HCT116 (cell line): ENCODE measurements at regions not wholly inside any gene's neighbourhood (a gene's known extent, or its start where the extent isn't known, plus 50 kb on each side); places are given as distances from the start of the nearest gene placed in this dataset.

Experiments used
- ATAC-seq: fragments of 200-7000 bp; cut with Tn5 transposase; 2 replicates; pipeline ENCODE4 v1.9.1; 2020; ENCODE audit warnings: mild to moderate bottlenecking, moderate library complexity
- BruUV-seq: library from RNA; stranded (reverse); fragments of 400-500 nt; replicated peaks from 2 replicates; lab custom pipeline; 2021; lab: Mats Ljungman, UMichigan
- CTCF ChIA-PET: fragments of 300-600 bp; sonication (Branson Sonifier 250); formaldehyde crosslinking; loops from one replicate; lab custom pipeline; 2021; ENCODE audit warnings: antibody characterized with exemption; lab: Charles Lee
- POLR2A ChIA-PET: fragments of 300-600, 350-600 bp; sonication (Branson Sonifier 250); formaldehyde crosslinking; loops from one replicate; lab custom pipeline; 2021; ENCODE audit warnings: antibody characterized with exemption; lab: Charles Lee
- RAD21 ChIA-PET, 2 experiments: fragments of 300-600 bp; sonication (Branson Sonifier 250); formaldehyde crosslinking; loops; one replicate each; lab custom pipeline; 2023; ENCODE audit warnings: low total read pairs in 2 of 2; ENCODE audit not compliant: uncharacterized antibody in 2 of 2, unreplicated experiment in 2 of 2, low non-redundant PET in 1 of 2; lab: Charles Lee
- DNase-seq: peaks from one replicate; pipeline ENCODE4 v3.0.0-alpha.2; 2010; ENCODE audit warnings: low read depth, low spot score
- H2AFZ ChIP-seq: fragments of 200-600 bp; shearing (Covaris generic), sonication (generic); 2 replicates; pipeline ENCODE4 v1.6.1; 2017; ENCODE audit warnings: low read depth, mixed run types, mixed read lengths, antibody characterized with exemption, low read length; ENCODE audit not compliant: poor library complexity, severe bottlenecking
- H3K27ac ChIP-seq: 2 replicates; pipeline ENCODE4 v1.5.1; 2012; ENCODE audit warnings: low read depth, low read length
- H3K27me3 ChIP-seq: fragments of 200-600 bp; sonication (generic); 2 replicates; pipeline ENCODE4 v1.6.1; 2016; ENCODE audit warnings: mixed run types, low read length, mixed read lengths; ENCODE audit not compliant: insufficient read depth
- H3K36me3 ChIP-seq, 2 experiments: fragments of 200-500 bp in 1 of 2; fragments of 200-600 bp in 1 of 2; sonication (Bioruptor generic) in 1 of 2; sonication (generic) in 1 of 2; 2 replicates each; pipeline versions ENCODE4 v1.5.1 to v1.6.1; 2014 to 2016; ENCODE audit warnings: low read length in 2 of 2, inconsistent platforms in 1 of 2, mixed read lengths in 1 of 2, mixed run types in 1 of 2; ENCODE audit not compliant: insufficient read depth in 2 of 2, control insufficient read depth in 1 of 2
- H3K4me1 ChIP-seq, 2 experiments: fragments of 200-600 bp in 1 of 2; sonication (generic) in 1 of 2; 2 replicates each; pipeline versions ENCODE4 v1.5.1 to v1.6.1; 2012 to 2017; ENCODE audit warnings: low read length in 2 of 2, inconsistent platforms in 1 of 2, mild to moderate bottlenecking in 1 of 2, mixed read lengths in 1 of 2, mixed run types in 1 of 2, moderate library complexity in 1 of 2; ENCODE audit not compliant: insufficient read depth in 2 of 2, control insufficient read depth in 1 of 2
- H3K4me2 ChIP-seq: fragments of 200-600 bp; sonication (generic); 2 replicates; pipeline ENCODE4 v1.6.1; 2017; ENCODE audit warnings: mixed run types, low read length, mixed read lengths
- H3K4me3 ChIP-seq, 2 experiments: fragments of 200-600 bp in 1 of 2; sonication (generic) in 1 of 2; replicated peaks in 1 of 2; 2 replicates each; pipeline ENCODE4 v1.5.1; 2011 to 2016; ENCODE audit warnings: low read length in 2 of 2, control low read depth in 1 of 2, low read depth in 1 of 2, mild to moderate bottlenecking in 1 of 2, mixed read lengths in 1 of 2, mixed run types in 1 of 2
- H3K79me2 ChIP-seq: fragments of 200-600 bp; sonication (generic); 2 replicates; pipeline ENCODE4 v1.6.1; 2017; ENCODE audit warnings: mild to moderate bottlenecking, mixed run types, low read length, moderate library complexity, mixed read lengths; ENCODE audit not compliant: insufficient read depth
- H3K9ac ChIP-seq: fragments of 200-600 bp; sonication (generic); 2 replicates; pipeline ENCODE4 v1.6.1; 2016; ENCODE audit warnings: low read length, mixed read lengths
- H3K9me2 ChIP-seq: fragments of 200-600 bp; sonication (generic), shearing (Covaris generic); 2 replicates; pipeline ENCODE4 v1.6.1; 2017; ENCODE audit warnings: mixed run types, mild to moderate bottlenecking, moderate library complexity; ENCODE audit not compliant: insufficient read depth
- H3K9me3 ChIP-seq, 2 experiments: fragments of 200-500 bp in 1 of 2; fragments of 200-600 bp in 1 of 2; sonication (Bioruptor generic) in 1 of 2; sonication (generic) in 1 of 2; 2 replicates each; pipeline ENCODE4 v1.6.1; 2014 to 2017; ENCODE audit warnings: low read length in 2 of 2, mixed read lengths in 2 of 2, inconsistent platforms in 1 of 2, low read depth in 1 of 2, mild to moderate bottlenecking in 1 of 2, mixed run types in 1 of 2, moderate library complexity in 1 of 2; ENCODE audit not compliant: control insufficient read depth in 1 of 2, insufficient read depth in 1 of 2
- H4K20me1 ChIP-seq: fragments of 200-600 bp; sonication (generic), shearing (Covaris generic); 2 replicates; pipeline ENCODE4 v1.6.1; 2017; ENCODE audit warnings: mixed run types, mild to moderate bottlenecking, moderate library complexity; ENCODE audit not compliant: insufficient read depth
- CBX3 ChIP-seq: IDR thresholded peaks from 2 replicates; pipeline ENCODE4 v1.6.1; 2012; ENCODE audit warnings: low read depth
- CEBPB ChIP-seq: IDR thresholded peaks from 2 replicates; pipeline ENCODE4 v1.6.1; 2012; ENCODE audit warnings: low read depth
- EGR1 ChIP-seq: IDR thresholded peaks from 2 replicates; pipeline ENCODE4 v1.6.1; 2012; ENCODE audit warnings: low read depth
- ELF1 ChIP-seq: IDR thresholded peaks from 2 replicates; pipeline ENCODE4 v1.6.1; 2012; ENCODE audit warnings: low read depth, borderline replicate concordance
- JUND ChIP-seq: IDR thresholded peaks from 2 replicates; pipeline ENCODE4 v1.6.1; 2012
- POLR2A ChIP-seq: IDR thresholded peaks from 2 replicates; pipeline ENCODE4 v1.7.0; 2011; ENCODE audit warnings: borderline replicate concordance; ENCODE audit not compliant: insufficient read depth, insufficient read length; ENCODE audit errors: extremely low read depth
- RAD21 ChIP-seq: IDR thresholded peaks from 2 replicates; pipeline ENCODE4 v1.6.1; 2012; ENCODE audit warnings: low read depth, mild to moderate bottlenecking
- SIN3A ChIP-seq: IDR thresholded peaks from 2 replicates; pipeline ENCODE4 v1.6.1; 2012; ENCODE audit warnings: low read depth
- SP1 ChIP-seq: IDR thresholded peaks from 2 replicates; pipeline ENCODE4 v1.6.1; 2012; ENCODE audit warnings: low read depth
- YY1 ChIP-seq: IDR thresholded peaks from 2 replicates; pipeline ENCODE4 v1.6.1; 2011; ENCODE audit warnings: low read length, low read depth, moderate library complexity, mild to moderate bottlenecking; ENCODE audit not compliant: insufficient replicate concordance; ENCODE audit errors: extremely low read depth
- ZFX ChIP-seq: fragments of 450-650 bp; IDR thresholded peaks from 2 replicates; pipeline ENCODE4 v1.6.1; 2017
- intact Hi-C: fragments of 100-400 bp; cut with micrococcal nuclease; formaldehyde crosslinking; loops from 2 replicates; pipeline ENCODE4 v1.10.0; 2022
- TF ChIP-seq, protein P1 (sequence below): IDR thresholded peaks from 2 replicates; pipeline ENCODE4 v1.6.1; 2012; ENCODE audit warnings: low read depth

DNA sequence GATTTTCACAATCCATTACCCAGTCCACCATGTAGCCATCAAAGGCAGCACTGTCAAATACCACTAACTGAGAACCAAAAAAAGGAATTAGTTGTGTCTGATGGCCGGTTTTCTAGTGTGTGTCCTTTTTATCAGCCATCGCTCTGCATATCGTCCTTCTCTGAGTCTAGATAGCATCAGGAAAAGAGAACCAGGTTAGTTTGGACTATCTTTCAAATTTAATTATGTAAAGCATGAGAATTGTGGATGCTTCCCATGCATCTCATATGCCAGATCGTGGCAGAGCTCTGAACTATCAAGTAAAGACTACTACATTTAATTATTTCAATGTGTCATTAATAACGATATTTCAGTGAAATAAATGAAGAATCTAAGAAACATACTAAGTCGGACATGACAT, 691.9 kb downstream of the FAM181B start:
- no peaks in the 10 kb centered on the region for H3K36me3 ChIP-seq
- no peaks in the 10 kb centered on the region; the same call in 1 of the 2 replicates for H4K20me1 ChIP-seq
- BruUV-seq: no TSS peak
- no peaks in the 10 kb centered on the region for H3K9me2 ChIP-seq
- H3K4me3 ChIP-seq: no peak overlapping the region
- peaks cover 6 to 8% of the 10 kb centered on the region in 2 experiments; a peak in 2 of 4 replicates for H3K9me3 ChIP-seq
- no peak overlapping the region for H3K27ac ChIP-seq
- no peak for ATAC-seq
- intact Hi-C loops: no loop called here
- H3K4me2 ChIP-seq: no peak overlapping the region
- DNase-seq: no peak
- TF ChIP-seq CBX3 (no peak), POLR2A (no peak), ELF1 (no peak)
- H3K9ac ChIP-seq: no peak overlapping the region
- CTCF ChIA-PET: no interaction called here
- H3K79me2 ChIP-seq: no peaks in the 10 kb centered on the region
- POLR2A ChIA-PET: no interaction called here
- RAD21 ChIA-PET: no interaction called here
- H3K4me1 ChIP-seq: no peaks in the 10 kb centered on the region
- no peak overlapping the region for H2AFZ ChIP-seq
- no peaks in the 10 kb centered on the region for H3K27me3 ChIP-seq

DNA sequence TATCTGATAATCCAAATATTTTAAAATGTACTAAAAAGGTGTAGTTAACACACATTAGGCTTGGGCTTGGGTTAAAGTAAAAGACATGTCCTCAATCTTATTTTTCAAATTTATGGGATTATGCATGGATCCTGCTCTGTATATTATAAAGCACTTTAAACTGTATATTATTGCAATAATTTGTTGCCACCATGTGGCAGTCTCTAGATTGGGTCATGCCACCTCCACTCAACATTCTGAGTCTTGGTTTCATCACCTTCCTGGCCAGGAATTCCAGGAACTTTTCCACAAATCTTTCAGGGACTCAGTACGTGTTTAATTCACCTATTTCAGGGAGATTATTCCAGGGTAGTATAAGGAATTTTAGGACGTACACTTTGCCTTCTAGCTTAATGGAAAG, 695.5 kb downstream of the FAM181B start:
- intact Hi-C loops: no loop called here
- no peaks in the 10 kb centered on the region for H3K79me2 ChIP-seq
- no peaks in the 10 kb centered on the region for H3K27me3 ChIP-seq
- H3K9me3 ChIP-seq: peaks cover 5 to 11% of the 10 kb centered on the region in 2 experiments; a peak in 3 of 4 replicates
- H2AFZ ChIP-seq: no peak overlapping the region
- H3K4me2 ChIP-seq: no peak overlapping the region
- CTCF ChIA-PET: no interaction called here
- no peak for DNase-seq
- H3K4me3 ChIP-seq: no peak overlapping the region
- no peaks in the 10 kb centered on the region for H3K36me3 ChIP-seq
- RAD21 ChIA-PET: no interaction called here
- ATAC-seq: no peak
- TF ChIP-seq POLR2A (no peak), JUND (no peak), CEBPB (no peak), ZFX (no peak), SP1 (no peak), RAD21 (no peak), EGR1 (no peak), SIN3A (no peak), YY1 (no peak)
- TF ChIP-seq, protein P1, sequence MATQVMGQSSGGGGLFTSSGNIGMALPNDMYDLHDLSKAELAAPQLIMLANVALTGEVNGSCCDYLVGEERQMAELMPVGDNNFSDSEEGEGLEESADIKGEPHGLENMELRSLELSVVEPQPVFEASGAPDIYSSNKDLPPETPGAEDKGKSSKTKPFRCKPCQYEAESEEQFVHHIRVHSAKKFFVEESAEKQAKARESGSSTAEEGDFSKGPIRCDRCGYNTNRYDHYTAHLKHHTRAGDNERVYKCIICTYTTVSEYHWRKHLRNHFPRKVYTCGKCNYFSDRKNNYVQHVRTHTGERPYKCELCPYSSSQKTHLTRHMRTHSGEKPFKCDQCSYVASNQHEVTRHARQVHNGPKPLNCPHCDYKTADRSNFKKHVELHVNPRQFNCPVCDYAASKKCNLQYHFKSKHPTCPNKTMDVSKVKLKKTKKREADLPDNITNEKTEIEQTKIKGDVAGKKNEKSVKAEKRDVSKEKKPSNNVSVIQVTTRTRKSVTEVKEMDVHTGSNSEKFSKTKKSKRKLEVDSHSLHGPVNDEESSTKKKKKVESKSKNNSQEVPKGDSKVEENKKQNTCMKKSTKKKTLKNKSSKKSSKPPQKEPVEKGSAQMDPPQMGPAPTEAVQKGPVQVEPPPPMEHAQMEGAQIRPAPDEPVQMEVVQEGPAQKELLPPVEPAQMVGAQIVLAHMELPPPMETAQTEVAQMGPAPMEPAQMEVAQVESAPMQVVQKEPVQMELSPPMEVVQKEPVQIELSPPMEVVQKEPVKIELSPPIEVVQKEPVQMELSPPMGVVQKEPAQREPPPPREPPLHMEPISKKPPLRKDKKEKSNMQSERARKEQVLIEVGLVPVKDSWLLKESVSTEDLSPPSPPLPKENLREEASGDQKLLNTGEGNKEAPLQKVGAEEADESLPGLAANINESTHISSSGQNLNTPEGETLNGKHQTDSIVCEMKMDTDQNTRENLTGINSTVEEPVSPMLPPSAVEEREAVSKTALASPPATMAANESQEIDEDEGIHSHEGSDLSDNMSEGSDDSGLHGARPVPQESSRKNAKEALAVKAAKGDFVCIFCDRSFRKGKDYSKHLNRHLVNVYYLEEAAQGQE: no peak
- H3K9me2 ChIP-seq: no peaks in the 10 kb centered on the region
- no peak overlapping the region for H3K27ac ChIP-seq
- no peaks in the 10 kb centered on the region; the same call in 1 of the 2 replicates for H4K20me1 ChIP-seq
- no peak overlapping the region for H3K9ac ChIP-seq
- POLR2A ChIA-PET: no interaction called here
- H3K4me1 ChIP-seq: no peaks in the 10 kb centered on the region
- no TSS peak for BruUV-seq
